ENCODE measurements at regions not wholly inside any gene's neighbourhood (a gene's known extent, or its start where the extent isn't known, plus 50 kb on each side); places are given as distances from the start of the nearest gene placed in this dataset.

DNA sequence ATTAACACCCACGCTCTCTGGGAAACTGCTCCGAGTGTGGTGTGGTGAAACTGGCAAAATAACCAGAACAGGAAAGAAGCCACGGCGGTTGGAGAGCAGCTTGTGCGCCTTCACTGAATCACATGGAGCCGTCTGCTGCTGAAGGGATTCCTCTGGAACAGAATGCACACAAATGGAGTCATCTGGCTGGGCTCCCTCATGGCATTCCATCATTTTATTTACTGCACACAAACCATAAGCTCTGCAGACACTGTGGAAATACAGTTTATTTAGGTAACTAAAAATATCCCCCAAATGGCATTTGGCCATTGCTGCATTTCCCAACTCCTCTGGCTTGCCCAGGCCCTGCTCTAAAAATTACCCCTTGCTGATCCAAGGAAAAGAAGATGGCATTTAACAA lies 187.0 kb upstream of the S100G start:
- H3K4me3 ChIP-seq (ENCODE audit: low read length), result no peak overlapping the region
- H3K4me2 ChIP-seq (ENCODE audit: low read length), result no peak overlapping the region
- H3K27me3 ChIP-seq (ENCODE audit: low read depth, low read length), result no peaks in the 10 kb centered on the region
- no peak overlapping the region for H3K9ac ChIP-seq (ENCODE audit: low read length)
- no peaks in the 10 kb centered on the region for H3K79me2 ChIP-seq (ENCODE audit: low read length)
- TF ChIP-seq, protein P1, sequence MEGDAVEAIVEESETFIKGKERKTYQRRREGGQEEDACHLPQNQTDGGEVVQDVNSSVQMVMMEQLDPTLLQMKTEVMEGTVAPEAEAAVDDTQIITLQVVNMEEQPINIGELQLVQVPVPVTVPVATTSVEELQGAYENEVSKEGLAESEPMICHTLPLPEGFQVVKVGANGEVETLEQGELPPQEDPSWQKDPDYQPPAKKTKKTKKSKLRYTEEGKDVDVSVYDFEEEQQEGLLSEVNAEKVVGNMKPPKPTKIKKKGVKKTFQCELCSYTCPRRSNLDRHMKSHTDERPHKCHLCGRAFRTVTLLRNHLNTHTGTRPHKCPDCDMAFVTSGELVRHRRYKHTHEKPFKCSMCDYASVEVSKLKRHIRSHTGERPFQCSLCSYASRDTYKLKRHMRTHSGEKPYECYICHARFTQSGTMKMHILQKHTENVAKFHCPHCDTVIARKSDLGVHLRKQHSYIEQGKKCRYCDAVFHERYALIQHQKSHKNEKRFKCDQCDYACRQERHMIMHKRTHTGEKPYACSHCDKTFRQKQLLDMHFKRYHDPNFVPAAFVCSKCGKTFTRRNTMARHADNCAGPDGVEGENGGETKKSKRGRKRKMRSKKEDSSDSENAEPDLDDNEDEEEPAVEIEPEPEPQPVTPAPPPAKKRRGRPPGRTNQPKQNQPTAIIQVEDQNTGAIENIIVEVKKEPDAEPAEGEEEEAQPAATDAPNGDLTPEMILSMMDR (IDR thresholded peaks at IDR 0.05; ENCODE audit: low read depth, low read length), result no peak
- TF ChIP-seq EZH2phosphoT487 (IDR thresholded peaks at IDR 0.05; ENCODE audit: low read depth), result no peak
- no peak overlapping the region for H2AFZ ChIP-seq (ENCODE audit: low read depth, low read length)
- no peak overlapping the region for H3K27ac ChIP-seq (ENCODE audit: low read length)
- H3K36me3 ChIP-seq (replicated peaks; ENCODE audit: low read depth, low read length), result no peaks in the 10 kb centered on the region
- H3K4me1 ChIP-seq (ENCODE audit: low read length), result no peaks in the 10 kb centered on the region
- no peaks in the 10 kb centered on the region for H4K20me1 ChIP-seq (ENCODE audit: insufficient read depth, low read length)
- H3K9me3 ChIP-seq (ENCODE audit: insufficient read depth, low read length), result no peaks in the 10 kb centered on the region

- no peaks in the 10 kb centered on the region for H3K27me3 ChIP-seq (ENCODE audit: low read depth, low read length)
- H3K79me2 ChIP-seq (ENCODE audit: low read length), result no peaks in the 10 kb centered on the region
- no peak overlapping the region for H3K27ac ChIP-seq (ENCODE audit: low read length)
- H3K9me3 ChIP-seq (ENCODE audit: insufficient read depth, low read length), result no peaks in the 10 kb centered on the region
- H4K20me1 ChIP-seq (ENCODE audit: insufficient read depth, low read length), result no peaks in the 10 kb centered on the region
- no peak overlapping the region for H3K9ac ChIP-seq (ENCODE audit: low read length)
- H3K4me2 ChIP-seq (ENCODE audit: low read length), result no peak overlapping the region
- TF ChIP-seq, protein P1 (IDR thresholded peaks at IDR 0.05; ENCODE audit: low read depth, low read length), result no peak
- TF ChIP-seq EZH2phosphoT487 (IDR thresholded peaks at IDR 0.05; ENCODE audit: low read depth), result no peak
- H3K4me3 ChIP-seq (ENCODE audit: low read length), result no peak overlapping the region
- no peak overlapping the region for H2AFZ ChIP-seq (ENCODE audit: low read depth, low read length)
- no peaks in the 10 kb centered on the region for H3K4me1 ChIP-seq (ENCODE audit: low read length)
- H3K36me3 ChIP-seq (replicated peaks; ENCODE audit: low read depth, low read length), result no peaks in the 10 kb centered on the region
Observed at GRCh38 chrX:16464369-16464768, 185.6 kb upstream of the S100G start.

DNA sequence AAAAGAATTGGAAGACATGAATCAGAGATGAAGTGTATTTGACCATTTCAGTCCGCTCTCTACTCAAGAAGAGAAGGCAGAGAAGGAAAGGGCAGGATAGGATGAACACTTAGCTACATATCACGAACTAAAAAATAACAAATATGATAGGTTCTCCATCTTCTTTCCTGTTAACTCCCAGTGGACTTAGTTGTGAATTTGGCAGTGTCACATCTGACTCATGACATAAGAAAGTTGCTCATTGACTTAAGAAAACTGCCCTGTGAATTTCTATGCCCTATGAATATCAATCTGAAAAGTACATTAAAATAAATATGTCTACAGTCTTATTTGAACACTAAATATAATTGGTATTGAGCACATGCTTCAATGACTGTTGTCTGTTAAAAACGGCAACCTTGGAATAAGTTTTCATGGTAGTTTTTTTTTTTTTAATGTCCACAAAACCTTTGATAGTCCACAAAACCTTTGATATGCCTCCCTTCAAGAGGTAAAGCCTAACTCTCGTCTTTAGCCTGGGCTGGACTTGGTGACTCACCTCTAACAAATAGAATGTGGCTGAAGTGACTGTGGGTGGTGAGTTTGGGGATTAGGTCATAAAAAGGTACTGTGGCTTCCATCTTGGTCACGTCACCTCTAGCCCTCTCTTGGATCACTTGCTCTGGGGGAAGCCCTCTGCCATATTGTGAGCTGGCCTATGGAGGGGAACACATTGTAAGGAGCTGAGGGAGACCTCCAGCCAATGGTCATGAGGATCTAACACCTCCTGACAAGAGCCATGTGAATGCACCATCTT lies 184.7 kb upstream of the S100G start:
- H4K20me1 ChIP-seq (ENCODE audit: insufficient read depth, low read length), result no peaks in the 10 kb centered on the region
- no peaks in the 10 kb centered on the region for H3K79me2 ChIP-seq (ENCODE audit: low read length)
- H3K36me3 ChIP-seq (replicated peaks; ENCODE audit: low read depth, low read length), result no peaks in the 10 kb centered on the region
- no peaks in the 10 kb centered on the region for H3K27me3 ChIP-seq (ENCODE audit: low read depth, low read length)
- no peak overlapping the region for H3K9ac ChIP-seq (ENCODE audit: low read length)
- H3K9me3 ChIP-seq (ENCODE audit: insufficient read depth, low read length), result no peaks in the 10 kb centered on the region
- H3K4me3 ChIP-seq (ENCODE audit: low read length), result no peak overlapping the region
- H3K4me1 ChIP-seq (ENCODE audit: low read length), result no peaks in the 10 kb centered on the region
- TF ChIP-seq, protein P1 (IDR thresholded peaks at IDR 0.05; ENCODE audit: low read depth, low read length), result no peak
- TF ChIP-seq EZH2phosphoT487 (IDR thresholded peaks at IDR 0.05; ENCODE audit: low read depth), result no peak
- no peak overlapping the region for H3K4me2 ChIP-seq (ENCODE audit: low read length)
- no peak overlapping the region for H2AFZ ChIP-seq (ENCODE audit: low read depth, low read length)
- H3K27ac ChIP-seq (ENCODE audit: low read length), result no peak overlapping the region

GRCh38 chrX:16466640-16467432 lies 183.1 kb upstream of the S100G start:
- H3K27me3 ChIP-seq (ENCODE audit: low read depth, low read length), result no peaks in the 10 kb centered on the region
- H3K4me3 ChIP-seq (ENCODE audit: low read length), result no peak overlapping the region
- no peak overlapping the region for H3K4me2 ChIP-seq (ENCODE audit: low read length)
- H2AFZ ChIP-seq (ENCODE audit: low read depth, low read length), result no peak overlapping the region
- no peaks in the 10 kb centered on the region for H3K79me2 ChIP-seq (ENCODE audit: low read length)
- no peaks in the 10 kb centered on the region for H3K36me3 ChIP-seq (replicated peaks; ENCODE audit: low read depth, low read length)
- no peaks in the 10 kb centered on the region for H3K4me1 ChIP-seq (ENCODE audit: low read length)
- no peaks in the 10 kb centered on the region for H4K20me1 ChIP-seq (ENCODE audit: insufficient read depth, low read length)
- H3K27ac ChIP-seq (ENCODE audit: low read length), result no peak overlapping the region
- no peaks in the 10 kb centered on the region for H3K9me3 ChIP-seq (ENCODE audit: insufficient read depth, low read length)
- no peak overlapping the region for H3K9ac ChIP-seq (ENCODE audit: low read length)
- TF ChIP-seq, protein P1 (IDR thresholded peaks at IDR 0.05; ENCODE audit: low read depth, low read length), result no peak
- TF ChIP-seq EZH2phosphoT487 (IDR thresholded peaks at IDR 0.05; ENCODE audit: low read depth), result no peak

Measured in OCI-LY3 (cell line).